Neural crest cell (in vitro differentiated cells): ENCODE measurements at regions not wholly inside any gene's neighbourhood (a gene's known extent, or its start where the extent isn't known, plus 50 kb on each side); places are given as distances from the start of the nearest gene placed in this dataset.

ENCODE experiments used
- DNase-seq: peaks from one replicate; pipeline ENCODE4 v3.0.0; 2021; ENCODE audit warnings: low read depth, mixed read lengths, low spot score
- H3K27ac Mint-ChIP-seq: one replicate; pipeline ENCODE4 v1.8.0; 2021; ENCODE audit warnings: mild to moderate bottlenecking, mixed read lengths; ENCODE audit not compliant: unreplicated experiment
- H3K27me3 Mint-ChIP-seq: 2 replicates; pipeline ENCODE4 v1.8.0; 2021; ENCODE audit warnings: low read depth, mild to moderate bottlenecking, mixed read lengths
- H3K36me3 Mint-ChIP-seq: 2 replicates; pipeline ENCODE4 v1.8.0; 2021; ENCODE audit warnings: low read depth, mild to moderate bottlenecking, mixed read lengths
- H3K4me1 Mint-ChIP-seq: 2 replicates; pipeline ENCODE4 v1.8.0; 2021; ENCODE audit warnings: mixed read lengths
- H3K4me3 Mint-ChIP-seq: one replicate; pipeline ENCODE4 v1.8.0; 2021; ENCODE audit warnings: mild to moderate bottlenecking, mixed read lengths
- H3K9me3 Mint-ChIP-seq: 2 replicates; pipeline ENCODE4 v1.8.0; 2021; ENCODE audit warnings: mixed read lengths
- TF ChIP-seq, protein P1 (sequence below): fragments of 200-600 bp; sonication (generic); conservative IDR thresholded peaks from 2 replicates; pipeline ENCODE4 v1.5.0; 2021; ENCODE audit warnings: antibody characterized with exemption, mild to moderate bottlenecking

DNA sequence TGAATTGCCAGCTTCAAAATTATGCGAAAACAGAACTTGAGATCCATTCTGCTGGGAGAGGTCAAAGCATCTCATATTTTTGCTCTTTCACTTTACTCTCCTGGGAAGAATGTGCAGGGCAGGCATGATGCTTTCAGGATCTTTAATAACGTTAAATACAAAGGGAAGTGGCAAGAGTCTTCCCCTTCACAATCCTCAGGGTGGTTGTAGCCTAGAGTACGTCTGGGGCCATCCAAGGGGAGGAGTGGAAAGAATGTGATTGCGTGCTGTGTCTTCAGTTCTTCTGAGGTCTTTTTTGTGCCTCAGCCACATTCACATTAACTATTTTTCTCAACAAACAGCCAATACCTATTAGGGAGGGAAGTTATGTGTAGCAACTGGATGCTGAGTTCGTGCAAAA is 207.3 kb downstream of the HGF start:
- Mint-ChIP-seq H3K27me3 (no peaks in the 10 kb centered on the region), H3K4me1 (peaks cover 5% of the 10 kb centered on the region), H3K4me3 (no peak overlapping the region), H3K9me3 (no peaks in the 10 kb centered on the region), H3K36me3 (no peaks in the 10 kb centered on the region), H3K27ac (no peak overlapping the region)
- no peak for DNase-seq
- TF ChIP-seq, protein P1, sequence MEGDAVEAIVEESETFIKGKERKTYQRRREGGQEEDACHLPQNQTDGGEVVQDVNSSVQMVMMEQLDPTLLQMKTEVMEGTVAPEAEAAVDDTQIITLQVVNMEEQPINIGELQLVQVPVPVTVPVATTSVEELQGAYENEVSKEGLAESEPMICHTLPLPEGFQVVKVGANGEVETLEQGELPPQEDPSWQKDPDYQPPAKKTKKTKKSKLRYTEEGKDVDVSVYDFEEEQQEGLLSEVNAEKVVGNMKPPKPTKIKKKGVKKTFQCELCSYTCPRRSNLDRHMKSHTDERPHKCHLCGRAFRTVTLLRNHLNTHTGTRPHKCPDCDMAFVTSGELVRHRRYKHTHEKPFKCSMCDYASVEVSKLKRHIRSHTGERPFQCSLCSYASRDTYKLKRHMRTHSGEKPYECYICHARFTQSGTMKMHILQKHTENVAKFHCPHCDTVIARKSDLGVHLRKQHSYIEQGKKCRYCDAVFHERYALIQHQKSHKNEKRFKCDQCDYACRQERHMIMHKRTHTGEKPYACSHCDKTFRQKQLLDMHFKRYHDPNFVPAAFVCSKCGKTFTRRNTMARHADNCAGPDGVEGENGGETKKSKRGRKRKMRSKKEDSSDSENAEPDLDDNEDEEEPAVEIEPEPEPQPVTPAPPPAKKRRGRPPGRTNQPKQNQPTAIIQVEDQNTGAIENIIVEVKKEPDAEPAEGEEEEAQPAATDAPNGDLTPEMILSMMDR, result no peak

DNA sequence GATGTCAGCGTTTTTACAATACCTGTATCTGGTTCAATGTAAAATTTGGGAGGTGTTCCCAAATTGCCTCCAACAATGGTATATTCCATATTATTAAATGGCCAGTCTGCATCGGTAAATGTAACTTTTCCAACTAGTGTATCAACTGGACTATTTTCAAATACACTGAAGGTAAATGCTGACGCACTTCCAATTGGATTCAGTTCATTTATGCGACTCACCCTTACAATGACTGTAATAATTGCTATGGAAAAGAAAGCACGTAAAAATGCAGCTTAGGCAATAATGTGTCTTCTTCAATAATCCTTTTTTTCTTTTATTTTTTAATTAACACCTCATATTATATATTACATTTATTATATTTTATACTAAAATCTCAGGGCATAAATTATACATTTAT is 209.1 kb downstream of the HGF start:
- Mint-ChIP-seq H3K4me1 (peaks cover 5% of the 10 kb centered on the region), H3K27ac (no peak overlapping the region), H3K27me3 (no peaks in the 10 kb centered on the region), H3K4me3 (no peak overlapping the region), H3K36me3 (no peaks in the 10 kb centered on the region), H3K9me3 (no peaks in the 10 kb centered on the region)
- TF ChIP-seq, protein P1, result no peak
- no peak for DNase-seq

DNA sequence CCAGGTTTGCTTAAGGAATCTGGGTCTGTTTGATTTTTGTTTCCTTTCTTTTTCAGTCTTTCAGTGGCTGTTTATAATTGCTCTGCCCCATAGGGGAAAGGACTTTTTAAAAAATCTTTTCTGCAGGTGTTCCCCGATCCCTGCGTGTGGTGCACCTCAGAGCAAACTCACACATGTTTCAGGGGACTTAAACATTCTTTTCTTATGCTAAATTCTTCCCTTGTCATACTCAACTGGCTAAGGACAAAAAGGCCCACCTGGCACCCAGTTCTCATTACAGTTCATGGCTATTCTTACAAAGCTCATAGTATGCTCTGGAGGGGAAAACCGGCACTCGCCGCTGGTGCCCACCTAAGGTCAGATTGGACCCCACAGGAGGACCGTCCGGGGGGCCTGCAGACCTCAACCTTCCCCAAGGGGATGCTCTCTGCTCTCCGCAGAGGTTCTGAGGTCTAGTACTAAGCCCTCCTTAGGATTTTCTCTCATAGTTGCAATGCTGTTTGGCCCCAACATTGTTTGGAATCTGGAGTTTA is 220.3 kb downstream of the HGF start:
- no peaks in the 10 kb centered on the region for H3K4me1 Mint-ChIP-seq
- TF ChIP-seq, protein P1, result no peak
- DNase-seq, result no peak
- no peaks in the 10 kb centered on the region for H3K27me3 Mint-ChIP-seq
- H3K36me3 Mint-ChIP-seq, result peaks cover 3% of the 10 kb centered on the region
- H3K4me3 Mint-ChIP-seq, result no peak overlapping the region
- no peak overlapping the region for H3K27ac Mint-ChIP-seq
- peaks cover 5% of the 10 kb centered on the region for H3K9me3 Mint-ChIP-seq

DNA sequence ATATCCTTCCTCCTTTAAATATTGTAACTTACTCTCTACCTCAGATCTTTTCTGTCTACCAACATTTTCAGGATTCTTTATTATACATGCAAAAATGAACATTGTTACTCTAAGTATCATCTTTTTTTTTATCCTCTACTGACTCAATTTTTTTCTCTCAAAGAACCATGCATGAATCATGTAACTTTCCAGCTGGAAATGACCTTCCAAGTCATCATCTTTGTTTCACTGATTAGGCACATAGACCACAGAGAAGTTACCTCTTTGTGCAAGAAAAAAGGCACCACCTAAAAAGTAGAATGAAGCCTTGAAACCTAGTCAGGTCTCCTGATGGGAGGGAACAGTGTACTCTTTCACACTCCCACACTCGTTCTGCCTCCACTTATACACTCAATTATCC is 234.9 kb downstream of the HGF start:
- no peak for DNase-seq
- H3K36me3 Mint-ChIP-seq, result no peaks in the 10 kb centered on the region
- TF ChIP-seq, protein P1, result no peak
- no peaks in the 10 kb centered on the region for H3K9me3 Mint-ChIP-seq
- H3K27me3 Mint-ChIP-seq, result no peaks in the 10 kb centered on the region
- no peaks in the 10 kb centered on the region for H3K4me1 Mint-ChIP-seq
- H3K27ac Mint-ChIP-seq, result no peak overlapping the region
- H3K4me3 Mint-ChIP-seq, result no peak overlapping the region

DNA sequence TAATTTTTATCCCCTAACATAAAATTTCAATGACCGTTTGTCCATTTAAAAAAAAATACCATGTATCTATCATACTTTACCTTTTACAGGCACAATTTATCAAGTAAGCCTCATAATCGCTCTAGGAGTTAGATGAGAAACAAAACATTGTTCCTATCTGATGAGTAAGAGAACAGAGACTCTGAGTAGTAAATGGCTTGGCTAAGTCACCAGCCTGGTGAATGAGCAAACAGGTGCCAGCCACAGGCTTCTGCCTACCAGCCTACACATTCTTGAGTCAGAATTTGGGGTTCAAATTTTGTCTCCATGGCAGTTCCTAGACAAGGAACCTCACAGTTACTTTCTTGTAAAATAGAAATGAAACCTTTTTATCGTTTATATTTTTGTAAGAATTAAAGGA is 235.4 kb downstream of the HGF start:
- no peaks in the 10 kb centered on the region for H3K27me3 Mint-ChIP-seq
- TF ChIP-seq, protein P1, result no peak
- no peak for DNase-seq
- no peak overlapping the region for H3K4me3 Mint-ChIP-seq
- H3K27ac Mint-ChIP-seq, result no peak overlapping the region
- no peaks in the 10 kb centered on the region for H3K9me3 Mint-ChIP-seq
- H3K4me1 Mint-ChIP-seq, result no peaks in the 10 kb centered on the region
- no peaks in the 10 kb centered on the region for H3K36me3 Mint-ChIP-seq

DNA sequence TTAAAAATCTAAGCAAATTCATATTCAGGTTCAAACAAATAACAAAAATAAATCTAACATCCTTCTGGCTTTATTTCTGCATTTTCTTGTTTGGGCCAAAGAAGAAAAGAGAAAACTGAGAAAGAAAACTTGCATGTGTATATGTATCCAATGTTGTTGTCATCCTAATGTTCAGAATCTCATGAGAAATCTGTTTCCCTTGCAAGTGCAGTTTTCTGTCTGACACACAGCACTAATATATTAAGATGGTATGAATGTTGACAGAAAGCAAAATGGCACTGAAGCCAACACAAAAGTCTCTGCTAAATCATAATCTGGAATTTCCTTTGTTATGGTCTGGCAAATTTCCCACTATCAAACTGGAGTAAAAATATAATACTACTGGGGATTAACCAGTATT is 235.9 kb downstream of the HGF start:
- Mint-ChIP-seq H3K9me3 (no peaks in the 10 kb centered on the region), H3K4me3 (no peak overlapping the region), H3K27ac (no peak overlapping the region), H3K27me3 (no peaks in the 10 kb centered on the region), H3K4me1 (no peaks in the 10 kb centered on the region), H3K36me3 (no peaks in the 10 kb centered on the region)
- TF ChIP-seq, protein P1, result no peak
- no peak for DNase-seq
